Astrocyte of the cerebellum (primary cell): ENCODE measurements at regions not wholly inside any gene's neighbourhood (a gene's known extent, or its start where the extent isn't known, plus 50 kb on each side); places are given as distances from the start of the nearest gene placed in this dataset.

Experiments used
- DNase-seq: peaks from one replicate; pipeline ENCODE4 v3.0.0-alpha.2; 2011; ENCODE audit warnings: low read depth
- H3K4me3 ChIP-seq: 2 replicates; pipeline ENCODE4 v1.5.1; 2011; ENCODE audit warnings: mild to moderate bottlenecking, low read depth, low read length, moderate library complexity
- in situ Hi-C: cut with HindIII; loops from 2 replicates; pipeline ENCODE4 v1.10.0; 2017; ENCODE audit warnings: low sequenced_read_pairs
- TF ChIP-seq, protein P1 (sequence below): IDR thresholded peaks from 2 replicates; pipeline ENCODE4 v1.5.1; 2012; ENCODE audit warnings: low read length, low read depth, moderate library complexity, mild to moderate bottlenecking; ENCODE audit errors: missing control alignments

DNA sequence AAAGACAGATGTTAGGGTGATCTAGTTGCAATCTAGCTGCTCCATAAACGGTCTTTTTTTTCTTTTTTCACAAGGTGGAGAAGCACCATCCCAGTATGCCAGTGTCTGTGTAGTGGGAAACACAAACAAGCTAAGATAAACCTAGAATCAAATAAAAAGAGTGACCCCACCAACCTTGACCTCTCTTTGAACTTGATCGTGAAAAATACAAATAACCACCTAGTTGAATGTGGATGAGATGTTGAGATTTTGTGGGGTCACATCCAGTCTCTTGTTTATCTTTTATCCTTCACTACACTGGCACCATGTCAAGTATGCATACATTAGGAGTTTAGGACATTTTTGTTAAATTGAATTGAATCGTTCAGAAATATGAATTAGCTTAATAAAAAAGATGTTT, 194.6 kb upstream of the EYA4 start:
- in situ Hi-C loops, result no loop called here
- TF ChIP-seq, protein P1, sequence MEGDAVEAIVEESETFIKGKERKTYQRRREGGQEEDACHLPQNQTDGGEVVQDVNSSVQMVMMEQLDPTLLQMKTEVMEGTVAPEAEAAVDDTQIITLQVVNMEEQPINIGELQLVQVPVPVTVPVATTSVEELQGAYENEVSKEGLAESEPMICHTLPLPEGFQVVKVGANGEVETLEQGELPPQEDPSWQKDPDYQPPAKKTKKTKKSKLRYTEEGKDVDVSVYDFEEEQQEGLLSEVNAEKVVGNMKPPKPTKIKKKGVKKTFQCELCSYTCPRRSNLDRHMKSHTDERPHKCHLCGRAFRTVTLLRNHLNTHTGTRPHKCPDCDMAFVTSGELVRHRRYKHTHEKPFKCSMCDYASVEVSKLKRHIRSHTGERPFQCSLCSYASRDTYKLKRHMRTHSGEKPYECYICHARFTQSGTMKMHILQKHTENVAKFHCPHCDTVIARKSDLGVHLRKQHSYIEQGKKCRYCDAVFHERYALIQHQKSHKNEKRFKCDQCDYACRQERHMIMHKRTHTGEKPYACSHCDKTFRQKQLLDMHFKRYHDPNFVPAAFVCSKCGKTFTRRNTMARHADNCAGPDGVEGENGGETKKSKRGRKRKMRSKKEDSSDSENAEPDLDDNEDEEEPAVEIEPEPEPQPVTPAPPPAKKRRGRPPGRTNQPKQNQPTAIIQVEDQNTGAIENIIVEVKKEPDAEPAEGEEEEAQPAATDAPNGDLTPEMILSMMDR, result no peak
- no peak overlapping the region for H3K4me3 ChIP-seq
- DNase-seq, result no peak

DNA sequence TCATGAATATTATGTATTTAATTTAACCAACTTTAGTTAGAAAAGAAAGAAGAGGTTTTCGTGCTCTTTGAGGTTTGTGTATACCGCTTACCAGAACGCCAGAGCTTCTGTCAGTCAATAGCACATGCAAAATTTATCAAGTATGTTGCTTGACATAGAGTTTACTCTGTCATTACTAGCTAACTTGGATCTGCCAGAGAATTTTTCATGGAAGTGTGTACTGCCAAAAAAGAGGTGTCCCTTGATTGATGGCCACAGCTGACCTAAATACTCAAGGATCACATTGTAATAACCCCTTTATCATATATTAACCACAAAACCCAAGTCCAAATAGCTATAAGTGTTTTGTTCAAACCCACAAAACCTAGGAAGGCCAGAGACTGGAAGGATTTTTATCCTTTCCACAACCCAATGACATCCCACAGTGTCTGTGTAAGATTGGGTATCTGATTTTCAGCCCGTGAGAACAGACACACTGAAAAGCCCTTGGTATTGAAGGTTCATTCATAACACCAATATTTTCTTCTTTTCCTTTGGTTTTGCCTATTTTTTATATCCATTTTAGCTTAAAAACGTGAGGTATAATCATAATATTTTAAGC, 194.0 kb upstream of the EYA4 start:
- DNase-seq, result peak; percentile 20
- no peak overlapping the region for H3K4me3 ChIP-seq
- in situ Hi-C loops, result no loop called here
- TF ChIP-seq, protein P1, result no peak

DNA sequence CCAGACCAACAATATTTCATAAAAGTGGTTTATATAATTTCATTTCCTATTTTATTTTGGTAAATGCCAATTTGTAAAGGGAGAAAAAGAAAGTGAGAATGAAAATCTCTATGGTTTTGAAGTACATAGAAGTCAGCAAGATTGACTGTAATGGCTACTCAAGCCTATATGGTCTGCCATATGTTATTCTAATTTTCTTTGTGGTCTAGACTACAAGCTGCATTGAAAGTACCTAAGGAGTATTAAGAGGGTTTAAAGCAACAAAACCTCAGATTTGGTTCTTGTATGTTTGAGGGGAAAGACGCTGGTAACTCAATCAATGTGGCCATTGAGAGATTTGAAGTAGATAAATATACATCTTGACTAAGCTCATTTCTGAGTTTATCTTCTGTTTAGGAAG, 193.5 kb upstream of the EYA4 start:
- DNase-seq, result no peak
- TF ChIP-seq, protein P1, result no peak
- no peak overlapping the region for H3K4me3 ChIP-seq
- in situ Hi-C loops, result no loop called here

DNA sequence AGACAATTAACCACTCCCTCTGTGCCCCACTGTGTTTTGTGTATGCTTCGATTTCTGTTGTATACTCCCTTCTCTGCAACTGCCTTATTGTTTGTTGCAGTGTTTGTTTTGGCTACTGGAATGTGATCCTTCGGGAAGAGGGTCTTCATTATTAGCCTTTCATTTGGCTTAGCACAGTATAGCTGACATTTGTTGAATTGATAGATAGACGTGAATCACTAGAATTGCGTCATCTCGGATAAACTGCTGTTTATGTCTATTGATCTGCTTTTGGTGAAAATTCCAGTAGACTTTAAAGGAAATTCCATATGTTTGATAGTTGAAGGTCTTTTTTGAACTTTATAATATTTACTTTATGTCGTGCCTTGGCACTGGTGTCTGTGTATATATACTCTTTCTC, 189.9 kb upstream of the EYA4 start:
- TF ChIP-seq, protein P1, result no peak
- DNase-seq, result no peak
- in situ Hi-C loops, result no loop called here
- H3K4me3 ChIP-seq, result no peak overlapping the region

DNA sequence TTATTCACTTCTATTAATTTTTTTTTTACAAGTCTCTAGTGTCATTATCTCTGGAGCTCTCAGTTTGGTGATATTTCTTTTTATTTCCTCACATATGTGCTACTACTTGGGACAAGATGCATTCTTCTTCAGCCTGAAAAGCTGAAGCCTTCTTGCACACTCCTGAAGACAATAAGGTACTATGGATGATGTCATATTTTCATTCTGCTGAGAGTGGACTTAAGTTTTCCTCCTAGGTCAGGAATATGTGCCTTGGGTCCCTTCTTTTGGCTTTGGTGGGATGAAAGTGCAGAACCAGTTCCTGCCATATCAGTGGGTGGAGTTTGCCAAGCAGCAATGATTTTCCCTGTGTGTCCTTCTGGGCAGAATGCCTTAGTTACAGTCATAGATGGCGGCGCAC, 188.7 kb upstream of the EYA4 start:
- no peak overlapping the region for H3K4me3 ChIP-seq
- TF ChIP-seq, protein P1, result no peak
- in situ Hi-C loops, result no loop called here
- DNase-seq, result no peak

DNA sequence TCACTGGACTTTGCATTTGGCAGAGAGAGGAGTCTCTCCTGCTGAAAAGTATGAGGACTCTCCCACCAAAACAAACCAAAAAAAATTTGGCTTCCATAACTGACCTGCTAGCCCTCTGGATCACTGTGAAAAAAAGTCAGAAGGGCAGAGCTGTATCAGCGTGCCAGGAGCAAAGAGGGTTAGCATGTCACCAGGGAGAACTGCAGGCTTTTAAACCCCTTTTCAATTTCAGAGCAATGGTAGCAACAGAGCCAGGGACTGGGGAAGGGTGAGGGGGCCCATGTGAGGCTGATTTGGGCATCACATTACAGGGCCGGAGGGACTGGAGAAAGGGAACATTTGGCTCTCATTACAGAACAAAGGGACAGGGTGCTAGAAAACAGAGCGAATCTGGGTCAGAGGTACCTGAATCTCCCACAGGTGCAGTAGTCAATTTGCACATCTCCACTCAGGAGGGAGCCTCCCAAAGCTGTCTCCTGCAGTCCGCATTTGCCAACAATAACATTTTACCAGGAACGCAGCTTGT, 185.7 kb upstream of the EYA4 start:
- in situ Hi-C loops, result no loop called here
- no peak for DNase-seq
- TF ChIP-seq, protein P1, result no peak
- H3K4me3 ChIP-seq, result no peak overlapping the region
